ENCODE measurements at regions not wholly inside any gene's neighbourhood (a gene's known extent, or its start where the extent isn't known, plus 50 kb on each side); places are given as distances from the start of the nearest gene placed in this dataset.

- TF ChIP-seq CTCF (conservative IDR thresholded peaks at IDR 0.05; ENCODE audit: low read depth in 2 of 2): no peak
- no peak for TF ChIP-seq POLR2AphosphoS5 (IDR thresholded peaks at IDR 0.05; ENCODE audit: low read depth)
- TF ChIP-seq JUNB (IDR thresholded peaks at IDR 0.05; ENCODE audit: unreplicated experiment): no peak
- no peak for TF ChIP-seq EZH2 (IDR thresholded peaks at IDR 0.05; ENCODE audit: low read depth, unreplicated experiment)
- TF ChIP-seq REST (IDR thresholded peaks at IDR 0.05; ENCODE audit: unreplicated experiment): no peak
- TF ChIP-seq ETS1 (IDR thresholded peaks at IDR 0.05): no peak
- TF ChIP-seq CREB1 (CRISPR knock-in tag; IDR thresholded peaks at IDR 0.05; ENCODE audit: low read depth): no peak
- TF ChIP-seq STAT1 (IDR thresholded peaks at IDR 0.05; ENCODE audit: unreplicated experiment): no peak
- no peak for TF ChIP-seq EZH2phosphoT487 (IDR thresholded peaks at IDR 0.05; ENCODE audit: unreplicated experiment)
These were observed 72.8 kb downstream of the CAMK2N1 start for GRCh38 chr1:20413136-20413775.
